Panc1 (cell line): ENCODE measurements at regions not wholly inside any gene's neighbourhood (a gene's known extent, or its start where the extent isn't known, plus 50 kb on each side); places are given as distances from the start of the nearest gene placed in this dataset.

ENCODE experiments used
- ATAC-seq: fragments of 200-7000 bp; cut with Tn5 transposase; 2 replicates; pipeline ENCODE4 v1.9.1; 2020; ENCODE audit warnings: mild to moderate bottlenecking, moderate library complexity
- BruUV-seq: library from RNA; stranded (reverse); fragments of 400-500 nt; replicated peaks from 2 replicates; lab custom pipeline; 2021; lab: Mats Ljungman, UMichigan
- CTCF ChIA-PET: fragments of 300-600 bp; sonication (Branson Sonifier 250); formaldehyde crosslinking; loops from one replicate; lab custom pipeline; 2022; ENCODE audit warnings: antibody characterized with exemption; lab: Charles Lee
- POLR2A ChIA-PET: fragments of 300-600 bp; sonication (Branson Sonifier 250); formaldehyde crosslinking; loops from one replicate; lab custom pipeline; 2022; ENCODE audit warnings: antibody characterized with exemption; lab: Charles Lee
- DNase-seq: peaks from one replicate; pipeline ENCODE4 v3.0.0-alpha.2; 2010; ENCODE audit warnings: low read depth, low spot score
- H3K27ac ChIP-seq: 2 replicates; pipeline ENCODE4 v1.5.1; 2011; ENCODE audit warnings: mild to moderate bottlenecking, low read length, inconsistent platforms
- H3K27me3 ChIP-seq: fragments of 200-500 bp; sonication (Bioruptor generic); 2 replicates; pipeline ENCODE4 v1.6.0; 2014; ENCODE audit warnings: low read length, inconsistent platforms; ENCODE audit not compliant: control insufficient read depth, insufficient read depth
- H3K36me3 ChIP-seq: fragments of 200-500 bp; sonication (Bioruptor generic); 2 replicates; pipeline ENCODE4 v1.5.1; 2014; ENCODE audit warnings: inconsistent platforms, mild to moderate bottlenecking, low read length, moderate library complexity; ENCODE audit not compliant: control insufficient read depth, insufficient read depth
- H3K4me1 ChIP-seq: 2 replicates; pipeline ENCODE4 v1.5.1; 2011; ENCODE audit warnings: inconsistent platforms, mild to moderate bottlenecking, low read length, moderate library complexity; ENCODE audit not compliant: control insufficient read depth, insufficient read depth
- H3K4me3 ChIP-seq, 2 experiments: 2 replicates each; pipeline ENCODE4 v1.5.1; 2011 to 2012; ENCODE audit warnings: low read depth in 2 of 2, low read length in 2 of 2, mild to moderate bottlenecking in 2 of 2, inconsistent platforms in 1 of 2, moderate library complexity in 1 of 2
- H3K9me3 ChIP-seq: fragments of 200-500 bp; sonication (Bioruptor generic); 2 replicates; pipeline ENCODE4 v1.5.1; 2014; ENCODE audit warnings: low read depth, mild to moderate bottlenecking, inconsistent platforms, low read length, moderate library complexity; ENCODE audit not compliant: control insufficient read depth, insufficient read depth
- CTCF ChIP-seq: fragments of 450-650 bp; IDR thresholded peaks from 2 replicates; pipeline ENCODE4 v1.5.1; 2017; ENCODE audit warnings: mild to moderate bottlenecking
- POLR2AphosphoS5 ChIP-seq: IDR thresholded peaks from 2 replicates; pipeline ENCODE4 v1.6.1; 2012; ENCODE audit warnings: mild to moderate bottlenecking, low read depth, low read length, moderate library complexity
- SIN3A ChIP-seq: IDR thresholded peaks from 2 replicates; pipeline ENCODE4 v1.6.1; 2012; ENCODE audit warnings: low read depth, mild to moderate bottlenecking, low read length, moderate library complexity, borderline replicate concordance; ENCODE audit not compliant: insufficient read depth
- TCF7L2 ChIP-seq: IDR thresholded peaks from 2 replicates; pipeline ENCODE4 v1.6.1; 2011; ENCODE audit warnings: mild to moderate bottlenecking, low read depth, low read length, inconsistent platforms
- in situ Hi-C: cut with HindIII; loops from 2 replicates; pipeline ENCODE4 v1.10.0; 2016; ENCODE audit warnings: low sequenced_read_pairs, low pct_unique_long_range_greater_than_20kb
- intact Hi-C: fragments of 100-400 bp; cut with micrococcal nuclease; formaldehyde crosslinking; loops from one replicate; pipeline ENCODE4 v1.10.0; 2022; ENCODE audit not compliant: unreplicated experiment
- TF ChIP-seq, protein P1 (sequence below), 2 experiments: IDR thresholded peaks; 2 replicates each; pipeline ENCODE4 v1.6.1; 2011 to 2012; ENCODE audit warnings: low read depth in 2 of 2, control low read depth in 1 of 2, low read length in 1 of 2, mild to moderate bottlenecking in 1 of 2, moderate library complexity in 1 of 2; ENCODE audit not compliant: insufficient read depth in 1 of 2

GRCh38 chr16:11401161-11402050, 56.1 kb downstream of the RMI2 start:
- ChIA-PET CTCF (interaction anchor here (0.8 to 1.3 kb wide), 2 partner anchors 88 to 131 kb away, joined by 3 to 4 read pairs; no protein-coding TSS in a partner anchor), POLR2A (no interaction called here)
- TF ChIP-seq TCF7L2 (no peak), CTCF (no peak), POLR2AphosphoS5 (no peak), SIN3A (no peak)
- TF ChIP-seq, protein P1, sequence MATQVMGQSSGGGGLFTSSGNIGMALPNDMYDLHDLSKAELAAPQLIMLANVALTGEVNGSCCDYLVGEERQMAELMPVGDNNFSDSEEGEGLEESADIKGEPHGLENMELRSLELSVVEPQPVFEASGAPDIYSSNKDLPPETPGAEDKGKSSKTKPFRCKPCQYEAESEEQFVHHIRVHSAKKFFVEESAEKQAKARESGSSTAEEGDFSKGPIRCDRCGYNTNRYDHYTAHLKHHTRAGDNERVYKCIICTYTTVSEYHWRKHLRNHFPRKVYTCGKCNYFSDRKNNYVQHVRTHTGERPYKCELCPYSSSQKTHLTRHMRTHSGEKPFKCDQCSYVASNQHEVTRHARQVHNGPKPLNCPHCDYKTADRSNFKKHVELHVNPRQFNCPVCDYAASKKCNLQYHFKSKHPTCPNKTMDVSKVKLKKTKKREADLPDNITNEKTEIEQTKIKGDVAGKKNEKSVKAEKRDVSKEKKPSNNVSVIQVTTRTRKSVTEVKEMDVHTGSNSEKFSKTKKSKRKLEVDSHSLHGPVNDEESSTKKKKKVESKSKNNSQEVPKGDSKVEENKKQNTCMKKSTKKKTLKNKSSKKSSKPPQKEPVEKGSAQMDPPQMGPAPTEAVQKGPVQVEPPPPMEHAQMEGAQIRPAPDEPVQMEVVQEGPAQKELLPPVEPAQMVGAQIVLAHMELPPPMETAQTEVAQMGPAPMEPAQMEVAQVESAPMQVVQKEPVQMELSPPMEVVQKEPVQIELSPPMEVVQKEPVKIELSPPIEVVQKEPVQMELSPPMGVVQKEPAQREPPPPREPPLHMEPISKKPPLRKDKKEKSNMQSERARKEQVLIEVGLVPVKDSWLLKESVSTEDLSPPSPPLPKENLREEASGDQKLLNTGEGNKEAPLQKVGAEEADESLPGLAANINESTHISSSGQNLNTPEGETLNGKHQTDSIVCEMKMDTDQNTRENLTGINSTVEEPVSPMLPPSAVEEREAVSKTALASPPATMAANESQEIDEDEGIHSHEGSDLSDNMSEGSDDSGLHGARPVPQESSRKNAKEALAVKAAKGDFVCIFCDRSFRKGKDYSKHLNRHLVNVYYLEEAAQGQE (IDR thresholded peaks at IDR 0.05; ENCODE audit: insufficient read depth in 1 of 2, low read depth in 2 of 2, low read length in 1 of 2) = no peak
- Histone ChIP-seq H3K27ac (no peak overlapping the region), H3K36me3 (no peaks in the 10 kb centered on the region), H3K9me3 (no peaks in the 10 kb centered on the region), H3K4me1 (no peaks in the 10 kb centered on the region), H3K4me3 (no peak overlapping the region), H3K27me3 (no peaks in the 10 kb centered on the region)
- DNase-seq = no peak
- in situ Hi-C loops (no loop called here), intact Hi-C loops (no loop called here)
- no TSS peak for BruUV-seq
- no peak for ATAC-seq

- Histone ChIP-seq H3K27me3 (no peaks in the 10 kb centered on the region), H3K36me3 (no peaks in the 10 kb centered on the region), H3K9me3 (no peaks in the 10 kb centered on the region), H3K4me3 (no peak overlapping the region), H3K27ac (no peak overlapping the region), H3K4me1 (no peaks in the 10 kb centered on the region)
- intact Hi-C loops = no loop called here
- ChIA-PET CTCF (interaction anchor here (0.6 to 1.3 kb wide), 2 partner anchors 130 to 241 kb away, joined by 3 to 4 read pairs; no protein-coding TSS in a partner anchor), POLR2A (no interaction called here)
- BruUV-seq = no TSS peak
- no peak for TF ChIP-seq SIN3A
- TF ChIP-seq TCF7L2 = no peak
- no peak for ATAC-seq
- DNase-seq = no peak
- in situ Hi-C loops = no loop called here
These were observed 56.9 kb downstream of the RMI2 start for GRCh38 chr16:11402051-11402744.
